ENCODE measurements at regions not wholly inside any gene's neighbourhood (a gene's known extent, or its start where the extent isn't known, plus 50 kb on each side); places are given as distances from the start of the nearest gene placed in this dataset.

DNA sequence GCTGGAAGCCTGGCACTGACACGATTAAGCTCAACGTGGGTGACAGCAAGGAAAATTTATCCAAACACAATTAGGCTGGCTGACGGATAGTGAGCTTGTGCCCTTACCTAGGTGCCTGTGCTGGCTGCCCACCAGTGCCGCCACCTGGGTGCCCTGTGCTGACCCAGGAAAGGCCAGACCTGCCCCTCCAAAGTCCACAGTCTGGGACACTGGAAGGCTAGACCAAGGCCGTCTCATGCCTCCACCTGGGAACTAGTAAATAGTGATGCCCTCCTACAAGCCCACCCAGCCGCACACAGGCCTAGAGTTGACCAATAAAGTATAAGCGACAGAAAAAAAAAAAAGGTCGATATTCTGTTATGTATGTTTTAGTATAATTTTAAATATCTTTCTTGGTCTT lies 142.6 kb upstream of the MCHR2 start:
- H3K4me1 Mint-ChIP-seq (ENCODE audit: insufficient read depth, unreplicated experiment): no peaks in the 10 kb centered on the region
- TF ChIP-seq CTCF (IDR thresholded peaks at IDR 0.05; ENCODE audit: unreplicated experiment): no peak
- no peaks in the 10 kb centered on the region for H3K27me3 Mint-ChIP-seq (ENCODE audit: insufficient read depth, unreplicated experiment)
- H3K36me3 Mint-ChIP-seq (ENCODE audit: insufficient read depth, unreplicated experiment): no peaks in the 10 kb centered on the region
- H3K9me3 Mint-ChIP-seq (ENCODE audit: unreplicated experiment): no peaks in the 10 kb centered on the region
- no peak for DNase-seq (ENCODE audit: unreplicated experiment)
- CTCF ChIA-PET: interaction anchor here (0.6 kb wide), 1 partner anchor 37 kb away, joined by 3 read pairs; no protein-coding TSS in a partner anchor
- H3K4me3 Mint-ChIP-seq (ENCODE audit: unreplicated experiment): no peak overlapping the region
- intact Hi-C loops (cut with micrococcal nuclease): no loop called here
- POLR2A ChIA-PET: no interaction called here
- no TSS peak for BruUV-seq (replicated peaks)
- H3K27ac Mint-ChIP-seq (ENCODE audit: low read depth, unreplicated experiment): no peak overlapping the region

- no TSS peak for BruUV-seq (replicated peaks)
- no peak for TF ChIP-seq CTCF (IDR thresholded peaks at IDR 0.05; ENCODE audit: unreplicated experiment)
- intact Hi-C loops (cut with micrococcal nuclease): no loop called here
These were observed 142.0 kb upstream of the MCHR2 start for GRCh38 chr6:100135977-100136376.

GRCh38 chr6:100134703-100135102 lies 140.7 kb upstream of the MCHR2 start:
- no peaks in the 10 kb centered on the region for H3K4me1 Mint-ChIP-seq (ENCODE audit: insufficient read depth, unreplicated experiment)
- H3K9me3 Mint-ChIP-seq (ENCODE audit: unreplicated experiment): no peaks in the 10 kb centered on the region
- no peak for TF ChIP-seq CTCF (IDR thresholded peaks at IDR 0.05; ENCODE audit: unreplicated experiment)
- no peak for DNase-seq (ENCODE audit: unreplicated experiment)
- ChIA-PET CTCF (no interaction called here), POLR2A (no interaction called here)
- H3K27ac Mint-ChIP-seq (ENCODE audit: low read depth, unreplicated experiment): no peak overlapping the region
- no peaks in the 10 kb centered on the region for H3K27me3 Mint-ChIP-seq (ENCODE audit: insufficient read depth, unreplicated experiment)
- no peaks in the 10 kb centered on the region for H3K36me3 Mint-ChIP-seq (ENCODE audit: insufficient read depth, unreplicated experiment)
- H3K4me3 Mint-ChIP-seq (ENCODE audit: unreplicated experiment): no peak overlapping the region
- intact Hi-C loops (cut with micrococcal nuclease): no loop called here
- no TSS peak for BruUV-seq (replicated peaks)

More at GRCh38 chr6:100135977-100136376, 142.0 kb upstream of the MCHR2 start:
- no peaks in the 10 kb centered on the region for H3K4me1 Mint-ChIP-seq (ENCODE audit: insufficient read depth, unreplicated experiment)
- H3K4me3 Mint-ChIP-seq (ENCODE audit: unreplicated experiment): no peak overlapping the region
- H3K36me3 Mint-ChIP-seq (ENCODE audit: insufficient read depth, unreplicated experiment): no peaks in the 10 kb centered on the region
- CTCF ChIA-PET: interaction anchor here (0.6 kb wide), 1 partner anchor 36 kb away, joined by 3 read pairs; no protein-coding TSS in a partner anchor
- DNase-seq (ENCODE audit: unreplicated experiment): no peak
- POLR2A ChIA-PET: no interaction called here
- no peaks in the 10 kb centered on the region for H3K27me3 Mint-ChIP-seq (ENCODE audit: insufficient read depth, unreplicated experiment)
- no peak overlapping the region for H3K27ac Mint-ChIP-seq (ENCODE audit: low read depth, unreplicated experiment)
- no peaks in the 10 kb centered on the region for H3K9me3 Mint-ChIP-seq (ENCODE audit: unreplicated experiment)

DNA sequence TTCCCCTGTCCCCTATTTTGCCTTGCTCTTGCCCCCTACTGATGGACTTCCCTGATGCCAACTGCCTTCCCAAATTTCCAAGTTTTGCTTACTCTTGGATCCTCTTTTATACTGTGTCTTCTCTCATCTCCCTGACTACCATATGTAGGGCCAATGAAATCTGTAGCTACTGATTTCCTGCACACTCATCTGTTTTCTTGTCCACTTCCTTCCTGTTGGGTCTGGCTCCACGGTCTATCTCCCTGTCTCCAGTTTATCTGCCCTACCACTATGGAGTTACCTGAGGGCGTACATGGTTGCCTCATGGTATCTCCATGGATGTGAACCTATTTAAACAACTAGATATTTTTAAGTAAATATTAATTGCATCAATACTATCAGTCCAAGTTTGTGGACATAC lies 140.3 kb upstream of the MCHR2 start:
- Mint-ChIP-seq H3K27me3 (ENCODE audit: insufficient read depth, unreplicated experiment) (no peaks in the 10 kb centered on the region), H3K27ac (ENCODE audit: low read depth, unreplicated experiment) (no peak overlapping the region), H3K4me3 (ENCODE audit: unreplicated experiment) (no peak overlapping the region), H3K4me1 (ENCODE audit: insufficient read depth, unreplicated experiment) (no peaks in the 10 kb centered on the region), H3K9me3 (ENCODE audit: unreplicated experiment) (no peaks in the 10 kb centered on the region), H3K36me3 (ENCODE audit: insufficient read depth, unreplicated experiment) (no peaks in the 10 kb centered on the region)
- DNase-seq (ENCODE audit: unreplicated experiment): no peak
- ChIA-PET POLR2A (no interaction called here), CTCF (no interaction called here)
- intact Hi-C loops (cut with micrococcal nuclease): no loop called here
- BruUV-seq (replicated peaks): no TSS peak
- no peak for TF ChIP-seq CTCF (IDR thresholded peaks at IDR 0.05; ENCODE audit: unreplicated experiment)

Data from MCF 10A (cell line).